MM.1S (cell line): ENCODE measurements at regions not wholly inside any gene's neighbourhood (a gene's known extent, or its start where the extent isn't known, plus 50 kb on each side); places are given as distances from the start of the nearest gene placed in this dataset.

Experiments used
- DNase-seq: peaks from one replicate; pipeline ENCODE4 v3.0.0-alpha.2; 2015
- H2AFZ ChIP-seq: fragments of 300-600 bp; sonication (generic); 2 replicates; pipeline ENCODE4 v1.6.0; 2016; ENCODE audit warnings: antibody characterized with exemption, low read length
- H3F3A ChIP-seq: fragments of 300-600 bp; sonication (generic); 2 replicates; pipeline ENCODE4 v1.6.1; 2016; ENCODE audit warnings: mild to moderate bottlenecking, antibody characterized with exemption, low read length, moderate library complexity, mixed read lengths; ENCODE audit not compliant: insufficient read depth
- H3K27ac ChIP-seq: fragments of 300-600 bp; sonication (generic); 2 replicates; pipeline ENCODE4 v1.5.1; 2016; ENCODE audit warnings: mild to moderate bottlenecking, low read length
- H3K27me3 ChIP-seq: fragments of 300-600 bp; sonication (generic); replicated peaks from 2 replicates; pipeline ENCODE4 v1.6.0; 2016; ENCODE audit warnings: low read length; ENCODE audit not compliant: insufficient read depth
- H3K36me3 ChIP-seq: fragments of 300-600 bp; sonication (generic); replicated peaks from 2 replicates; pipeline ENCODE4 v1.6.1; 2016; ENCODE audit warnings: mild to moderate bottlenecking, low read length, mixed read lengths; ENCODE audit not compliant: insufficient read depth
- H3K4me1 ChIP-seq: fragments of 300-600 bp; sonication (generic); 2 replicates; pipeline ENCODE4 v1.6.1; 2016; ENCODE audit warnings: low read length, mixed read lengths
- H3K4me2 ChIP-seq: fragments of 300-600 bp; sonication (generic); 2 replicates; pipeline ENCODE4 v1.6.0; 2016; ENCODE audit warnings: low read depth, low read length
- H3K4me3 ChIP-seq: fragments of 300-600 bp; sonication (generic); 2 replicates; pipeline ENCODE4 v1.5.1; 2016; ENCODE audit warnings: low read length, mixed read lengths
- H3K79me2 ChIP-seq: fragments of 300-600 bp; sonication (generic); 2 replicates; pipeline ENCODE4 v1.6.1; 2016; ENCODE audit warnings: mixed run types, low read length, mixed read lengths
- H3K9ac ChIP-seq: fragments of 300-600 bp; sonication (generic); 2 replicates; pipeline ENCODE4 v1.6.1; 2016; ENCODE audit warnings: low read length, mixed read lengths
- H3K9me2 ChIP-seq: fragments of 300-600 bp; sonication (generic); replicated peaks from 2 replicates; pipeline ENCODE4 v1.6.1; 2016; ENCODE audit warnings: mild to moderate bottlenecking, low read length, mixed read lengths; ENCODE audit not compliant: insufficient read depth
- H3K9me3 ChIP-seq: fragments of 300-600 bp; sonication (generic); replicated peaks from 2 replicates; pipeline ENCODE4 v1.6.1; 2016; ENCODE audit warnings: mild to moderate bottlenecking, low read length, mixed read lengths; ENCODE audit not compliant: insufficient read depth
- H4K20me1 ChIP-seq: fragments of 300-600 bp; sonication (generic); 2 replicates; pipeline ENCODE4 v1.6.1; 2016; ENCODE audit warnings: mild to moderate bottlenecking, low read length, moderate library complexity, mixed read lengths; ENCODE audit not compliant: insufficient read depth
- CTCF ChIP-seq: fragments of 300-600 bp; sonication (generic); IDR thresholded peaks from 2 replicates; pipeline ENCODE4 v1.5.1; 2016; ENCODE audit warnings: antibody characterized with exemption, low read length, mixed read lengths
- EZH2 ChIP-seq: fragments of 300-600 bp; sonication (generic); optimal IDR thresholded peaks from 2 replicates; pipeline ENCODE3; 2017; ENCODE audit warnings: low read depth, mild to moderate bottlenecking, antibody characterized with exemption, low read length, mixed read lengths
- EZH2phosphoT487 ChIP-seq: fragments of 300-600 bp; sonication (generic); IDR thresholded peaks from 2 replicates; pipeline ENCODE4 v1.6.1; 2018; ENCODE audit warnings: antibody characterized with exemption, low read length

- TF ChIP-seq CTCF: no peak
- TF ChIP-seq EZH2: no peak
- no peak for TF ChIP-seq EZH2phosphoT487
- no peak overlapping the region for H2AFZ ChIP-seq
- H3K9ac ChIP-seq: no peak overlapping the region
These were observed 579.3 kb downstream of the PLOD2 start for GRCh38 chr3:145581694-145582093.

GRCh38 chr3:145604851-145605250 is 556.1 kb downstream of the PLOD2 start:
- no peak overlapping the region for H2AFZ ChIP-seq
- H3K79me2 ChIP-seq: no peaks in the 10 kb centered on the region
- no peaks in the 10 kb centered on the region for H3K27me3 ChIP-seq
- H3K36me3 ChIP-seq: no peaks in the 10 kb centered on the region
- no peaks in the 10 kb centered on the region for H3K9me3 ChIP-seq
- no peak overlapping the region for H3K27ac ChIP-seq
- TF ChIP-seq EZH2 (no peak), EZH2phosphoT487 (no peak), CTCF (no peak)
- H3K4me2 ChIP-seq: no peak overlapping the region
- H3K9me2 ChIP-seq: no peaks in the 10 kb centered on the region
- no peaks in the 10 kb centered on the region for H4K20me1 ChIP-seq
- no peak overlapping the region for H3K4me3 ChIP-seq
- no peak overlapping the region for H3K9ac ChIP-seq
- no peak for DNase-seq
- H3K4me1 ChIP-seq: no peaks in the 10 kb centered on the region
- H3F3A ChIP-seq: no peaks in the 10 kb centered on the region

More at GRCh38 chr3:145581694-145582093, 579.3 kb downstream of the PLOD2 start:
- Histone ChIP-seq H3K79me2 (no peaks in the 10 kb centered on the region), H3K9me2 (no peaks in the 10 kb centered on the region), H3F3A (no peaks in the 10 kb centered on the region), H3K9me3 (no peaks in the 10 kb centered on the region), H3K36me3 (no peaks in the 10 kb centered on the region), H3K4me1 (no peaks in the 10 kb centered on the region), H4K20me1 (no peaks in the 10 kb centered on the region), H3K4me2 (no peak overlapping the region), H3K27ac (no peak overlapping the region), H3K27me3 (no peaks in the 10 kb centered on the region), H3K4me3 (no peak overlapping the region)
- DNase-seq: no peak

- no peaks in the 10 kb centered on the region for H3K9me3 ChIP-seq
- no peaks in the 10 kb centered on the region for H3K36me3 ChIP-seq
- DNase-seq: no peak
- H3K9ac ChIP-seq: no peak overlapping the region
- no peaks in the 10 kb centered on the region for H4K20me1 ChIP-seq
- H3K4me1 ChIP-seq: no peaks in the 10 kb centered on the region
- H3K4me2 ChIP-seq: no peak overlapping the region
- H3K27ac ChIP-seq: no peak overlapping the region
- no peak overlapping the region for H2AFZ ChIP-seq
- H3K9me2 ChIP-seq: no peaks in the 10 kb centered on the region
- H3K27me3 ChIP-seq: no peaks in the 10 kb centered on the region
- no peaks in the 10 kb centered on the region for H3K79me2 ChIP-seq
- TF ChIP-seq CTCF (no peak), EZH2 (no peak), EZH2phosphoT487 (no peak)
- no peak overlapping the region for H3K4me3 ChIP-seq
- H3F3A ChIP-seq: no peaks in the 10 kb centered on the region
These were observed 541.0 kb downstream of the PLOD2 start for GRCh38 chr3:145620002-145620401.
